ENCODE measurements at regions not wholly inside any gene's neighbourhood (a gene's known extent, or its start where the extent isn't known, plus 50 kb on each side); places are given as distances from the start of the nearest gene placed in this dataset.
A peak's percentile ranks its signal among the peaks of the same experiment; 100 is the strongest.

DNA sequence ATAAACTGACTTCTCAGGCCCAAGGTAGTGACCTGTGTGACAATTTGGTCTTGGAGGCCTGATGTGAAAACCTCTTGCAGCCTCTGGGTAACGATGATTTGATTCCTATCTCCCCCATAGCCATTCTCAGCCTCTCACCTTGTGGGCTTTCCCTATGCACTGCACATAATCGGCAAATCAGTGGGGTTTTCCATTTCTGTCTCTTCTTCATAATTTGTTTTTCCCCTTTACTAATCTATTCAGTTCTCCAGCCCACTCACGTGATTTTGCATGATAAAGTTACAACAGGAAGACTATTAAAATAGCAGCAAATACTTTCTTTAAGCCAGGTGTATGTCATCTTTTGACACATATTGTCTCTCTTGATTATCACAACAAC is 893.7 kb downstream of the TFAP2A start:
- BruUV-seq (replicated peaks), result TSS peak; percentile 83
- Histone ChIP-seq H3K27me3 (ENCODE audit: control insufficient read depth in 2 of 2, insufficient read depth in 2 of 2, low read length in 2 of 2) (no peaks in the 10 kb centered on the region), H3K79me2 (ENCODE audit: control insufficient read depth, insufficient read depth, low read length) (no peaks in the 10 kb centered on the region), H3K9ac (replicated peaks; ENCODE audit: extremely low read depth, insufficient read depth, low read length) (peak overlapping the region; percentile 79), H3K9me1 (replicated peaks; ENCODE audit: control insufficient read depth, extremely low read depth, insufficient read depth, low read length) (no peaks in the 10 kb centered on the region), H4K20me1 (replicated peaks; ENCODE audit: control insufficient read depth, extremely low read depth, insufficient read depth, low read length) (no peaks in the 10 kb centered on the region), H3K36me3 (ENCODE audit: control insufficient read depth in 2 of 2, extremely low read depth in 1 of 2, insufficient read depth in 2 of 2, low read length in 2 of 2) (no peaks in the 10 kb centered on the region), H2AFZ (ENCODE audit: low read depth, low read length) (no peak overlapping the region), H3K4me3 (replicated peaks in 1 of 3; ENCODE audit: insufficient read depth in 1 of 3, low read depth in 1 of 3, low read length in 3 of 3) (peak overlapping the region in 1 of 3 experiments; percentile 30), H3K4me1 (ENCODE audit: control insufficient read depth, extremely low read depth, insufficient read depth, low read length) (peaks cover 33% of the 10 kb centered on the region), H3K4me2 (ENCODE audit: insufficient read depth, low read length) (peak overlapping the region; percentile 80), H3K27ac (ENCODE audit: insufficient read depth, low read depth, low read length) (peak overlapping the region; percentile 92), H3K9me3 (replicated peaks; ENCODE audit: control insufficient read depth, insufficient read depth, low read length) (no peaks in the 10 kb centered on the region)
- dilution Hi-C loops (cut with MboI; ENCODE audit: extremely low pct_ligation_motif_present, low sequenced_read_pairs), result no loop called here
- no peak for DNase-seq (ENCODE audit: low read depth, low spot score)
- CTCF ChIA-PET, result interaction anchor here (0.9 kb wide), 1 partner anchor 16 kb away, joined by 4 read pairs; no protein-coding TSS in a partner anchor
- FAIRE-seq, result no peak
- peak; percentile 50 for TF ChIP-seq GATA2 (IDR thresholded peaks at IDR 0.05; ENCODE audit: insufficient read depth, insufficient read length, low read depth, low read length)
- no peak for TF ChIP-seq POLR2AphosphoS5 (IDR thresholded peaks at IDR 0.05; ENCODE audit: insufficient read depth, low read depth, low read length)
- POLR2A ChIA-PET, result no interaction called here
- intact Hi-C loops (cut with micrococcal nuclease), result no loop called here

DNA sequence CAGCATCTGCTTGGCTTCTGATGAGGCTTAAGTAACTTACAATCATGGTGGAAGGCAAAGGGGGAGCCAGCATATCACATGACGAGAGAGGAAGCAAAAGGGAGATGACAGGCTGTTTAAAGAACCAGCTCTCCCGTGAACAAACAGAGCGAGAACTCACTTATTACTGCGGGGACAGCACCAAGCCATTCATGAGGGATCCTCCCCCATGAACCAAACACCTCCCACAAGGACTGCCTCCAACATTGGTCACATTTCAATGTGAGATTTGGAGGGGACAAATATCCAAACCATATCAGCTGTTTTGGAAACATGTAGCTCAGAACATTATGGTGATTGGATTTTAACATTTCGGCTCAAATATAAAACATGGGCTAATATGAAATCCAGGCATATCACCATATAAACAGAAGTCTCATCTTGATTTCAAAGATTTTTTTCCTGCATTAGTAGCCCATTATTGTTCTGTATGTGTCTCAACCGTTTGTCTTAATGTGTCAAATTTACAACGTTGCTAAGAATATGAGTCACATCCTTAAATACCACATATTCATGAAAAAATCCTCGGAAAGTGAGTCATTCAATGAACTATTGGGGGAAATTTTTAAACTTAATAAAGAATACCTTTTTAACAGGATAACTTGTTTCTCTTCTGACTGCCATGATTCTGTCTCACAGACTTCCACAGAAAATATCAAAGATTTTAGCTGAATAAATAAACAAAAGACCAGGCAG is 894.3 kb downstream of the TFAP2A start:
- Histone ChIP-seq H2AFZ (ENCODE audit: low read depth, low read length) (no peak overlapping the region), H4K20me1 (replicated peaks; ENCODE audit: control insufficient read depth, extremely low read depth, insufficient read depth, low read length) (no peaks in the 10 kb centered on the region), H3K9me3 (replicated peaks; ENCODE audit: control insufficient read depth, insufficient read depth, low read length) (no peaks in the 10 kb centered on the region), H3K4me1 (ENCODE audit: control insufficient read depth, extremely low read depth, insufficient read depth, low read length) (peaks cover 33% of the 10 kb centered on the region), H3K4me2 (ENCODE audit: insufficient read depth, low read length) (peak overlapping the region; percentile 80), H3K79me2 (ENCODE audit: control insufficient read depth, insufficient read depth, low read length) (no peaks in the 10 kb centered on the region), H3K27me3 (ENCODE audit: control insufficient read depth in 2 of 2, insufficient read depth in 2 of 2, low read length in 2 of 2) (no peaks in the 10 kb centered on the region), H3K27ac (ENCODE audit: insufficient read depth, low read depth, low read length) (peak overlapping the region; percentile 92), H3K9me1 (replicated peaks; ENCODE audit: control insufficient read depth, extremely low read depth, insufficient read depth, low read length) (no peaks in the 10 kb centered on the region), H3K4me3 (replicated peaks in 1 of 3; ENCODE audit: insufficient read depth in 1 of 3, low read depth in 1 of 3, low read length in 3 of 3) (peak overlapping the region in 1 of 3 experiments; percentile 30), H3K36me3 (ENCODE audit: control insufficient read depth in 2 of 2, extremely low read depth in 1 of 2, insufficient read depth in 2 of 2, low read length in 2 of 2) (no peaks in the 10 kb centered on the region), H3K9ac (replicated peaks; ENCODE audit: extremely low read depth, insufficient read depth, low read length) (peak overlapping the region; percentile 79)
- dilution Hi-C loops (cut with MboI; ENCODE audit: extremely low pct_ligation_motif_present, low sequenced_read_pairs) (no loop called here), intact Hi-C loops (cut with micrococcal nuclease) (loop anchor here (1.0 kb wide), 3 partner anchors 17 to 38 kb away; no protein-coding TSS in a partner anchor)
- BruUV-seq (replicated peaks), result no TSS peak
- no peak for TF ChIP-seq POLR2AphosphoS5 (IDR thresholded peaks at IDR 0.05; ENCODE audit: insufficient read depth, low read depth, low read length)
- TF ChIP-seq FOS (IDR thresholded peaks at IDR 0.05; ENCODE audit: borderline replicate concordance, insufficient read depth, low read length), result peak; percentile 96
- TF ChIP-seq, protein P1, sequence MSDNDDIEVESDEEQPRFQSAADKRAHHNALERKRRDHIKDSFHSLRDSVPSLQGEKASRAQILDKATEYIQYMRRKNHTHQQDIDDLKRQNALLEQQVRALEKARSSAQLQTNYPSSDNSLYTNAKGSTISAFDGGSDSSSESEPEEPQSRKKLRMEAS (IDR thresholded peaks at IDR 0.05; ENCODE audit: insufficient read depth, insufficient read length), result no peak
- peak; percentile 94 for TF ChIP-seq JUN (IDR thresholded peaks at IDR 0.05; ENCODE audit: borderline replicate concordance, insufficient read depth, insufficient read length, low read depth)
- ChIA-PET CTCF (interaction anchor here (0.9 kb wide), 1 partner anchor 17 kb away, joined by 4 read pairs; no protein-coding TSS in a partner anchor), POLR2A (no interaction called here)
- peak; percentile 97 for FAIRE-seq
- DNase-seq (ENCODE audit: low read depth, low spot score), result peak; percentile 88
